ENCODE measurements at regions not wholly inside any gene's neighbourhood (a gene's known extent, or its start where the extent isn't known, plus 50 kb on each side); places are given as distances from the start of the nearest gene placed in this dataset.

DNA sequence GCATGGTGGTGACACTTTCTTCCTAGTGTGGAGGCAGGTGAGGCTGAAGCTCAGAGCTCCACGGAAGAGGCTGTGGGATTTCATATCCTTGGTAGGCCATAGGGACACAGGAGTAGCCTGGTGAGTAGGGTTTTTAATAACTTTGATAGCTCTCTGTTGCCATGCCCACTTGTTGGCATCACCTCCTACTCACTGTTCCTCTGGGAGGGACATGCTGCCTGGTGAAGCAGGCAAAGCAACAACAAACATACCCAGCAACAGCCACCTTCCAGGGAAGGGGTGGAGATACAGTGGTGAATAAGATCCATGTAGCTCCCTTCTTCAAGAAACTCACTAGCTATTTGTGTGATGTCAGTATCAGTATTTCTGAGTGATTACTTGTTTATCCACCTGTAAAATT, 285.4 kb downstream of the CLIC5 start:
- H3K4me3 ChIP-seq (ENCODE audit: low read length): no peak overlapping the region
- H3K4me1 ChIP-seq (ENCODE audit: control insufficient read depth, insufficient read depth, low read length): no peaks in the 10 kb centered on the region

DNA sequence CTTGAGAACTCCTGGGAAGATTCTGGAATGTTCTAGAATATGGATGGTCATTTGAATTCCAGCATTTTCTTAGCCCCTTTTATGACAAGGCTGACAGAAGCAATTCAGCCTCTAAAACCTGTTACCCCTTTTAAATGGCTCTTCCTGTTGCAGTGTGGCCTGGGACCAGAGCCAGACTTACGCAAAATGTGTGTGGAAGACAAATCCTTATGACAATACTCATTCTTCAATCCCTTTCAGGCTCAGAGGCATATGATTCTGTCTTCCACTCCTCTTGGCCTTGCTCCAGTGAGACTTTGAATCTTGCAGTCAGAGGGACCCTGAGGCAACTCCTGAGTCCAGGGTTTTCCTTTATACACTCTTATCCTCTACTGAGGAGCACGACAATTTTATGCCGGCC, 287.0 kb downstream of the CLIC5 start:
- Histone ChIP-seq H3K36me3 (ENCODE audit: control insufficient read depth, insufficient read depth, low read length) (no peaks in the 10 kb centered on the region), H3K27me3 (ENCODE audit: control insufficient read depth, insufficient read depth, low read length) (no peaks in the 10 kb centered on the region), H3K9ac (ENCODE audit: low read length) (no peak overlapping the region), H3K9me3 (ENCODE audit: control insufficient read depth, low read length) (no peaks in the 10 kb centered on the region), H3K4me1 (ENCODE audit: control insufficient read depth, insufficient read depth, low read length) (no peaks in the 10 kb centered on the region), H3K4me3 (ENCODE audit: low read length) (no peak overlapping the region)

More for the DNA sequence above, 285.4 kb downstream of the CLIC5 start:
- Histone ChIP-seq H3K36me3 (ENCODE audit: control insufficient read depth, insufficient read depth, low read length) (no peaks in the 10 kb centered on the region), H3K9me3 (ENCODE audit: control insufficient read depth, low read length) (no peaks in the 10 kb centered on the region), H3K27me3 (ENCODE audit: control insufficient read depth, insufficient read depth, low read length) (no peaks in the 10 kb centered on the region), H3K9ac (ENCODE audit: low read length) (no peak overlapping the region)

DNA sequence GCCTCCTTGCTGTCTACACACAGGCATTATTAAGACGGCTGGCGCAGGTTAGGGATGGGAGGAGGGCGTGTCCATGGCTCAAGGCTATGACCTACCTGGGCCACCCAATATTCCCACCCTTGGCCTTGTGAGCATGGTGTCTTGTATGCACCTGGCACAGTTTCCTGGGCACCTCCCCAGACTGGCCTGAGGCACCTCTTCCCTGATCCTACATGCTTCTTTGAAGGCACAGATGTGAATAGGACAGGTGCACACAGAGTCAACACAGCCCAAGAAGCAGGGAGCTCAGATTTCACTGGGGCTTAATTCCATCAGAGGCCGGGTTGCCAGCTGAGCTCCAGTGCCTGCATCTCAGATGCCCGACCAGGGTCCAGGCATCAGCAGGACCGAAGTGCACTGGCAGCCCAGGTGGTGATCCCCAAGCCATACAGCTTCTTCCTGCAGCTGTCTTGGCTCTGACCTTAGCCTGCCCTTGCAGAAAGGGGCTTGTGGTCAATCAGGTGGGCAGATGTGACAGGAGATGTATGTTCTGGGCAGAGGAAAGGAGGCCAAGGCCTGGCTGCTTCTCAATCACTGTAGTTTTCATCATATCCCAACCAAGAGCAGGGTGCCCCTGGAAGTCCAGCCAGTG, 287.7 kb downstream of the CLIC5 start:
- H3K27me3 ChIP-seq (ENCODE audit: control insufficient read depth, insufficient read depth, low read length): no peaks in the 10 kb centered on the region
- H3K9me3 ChIP-seq (ENCODE audit: control insufficient read depth, low read length): no peaks in the 10 kb centered on the region
- H3K36me3 ChIP-seq (ENCODE audit: control insufficient read depth, insufficient read depth, low read length): no peaks in the 10 kb centered on the region
- no peak overlapping the region for H3K9ac ChIP-seq (ENCODE audit: low read length)
- no peak overlapping the region for H3K4me3 ChIP-seq (ENCODE audit: low read length)
- no peaks in the 10 kb centered on the region for H3K4me1 ChIP-seq (ENCODE audit: control insufficient read depth, insufficient read depth, low read length)

DNA sequence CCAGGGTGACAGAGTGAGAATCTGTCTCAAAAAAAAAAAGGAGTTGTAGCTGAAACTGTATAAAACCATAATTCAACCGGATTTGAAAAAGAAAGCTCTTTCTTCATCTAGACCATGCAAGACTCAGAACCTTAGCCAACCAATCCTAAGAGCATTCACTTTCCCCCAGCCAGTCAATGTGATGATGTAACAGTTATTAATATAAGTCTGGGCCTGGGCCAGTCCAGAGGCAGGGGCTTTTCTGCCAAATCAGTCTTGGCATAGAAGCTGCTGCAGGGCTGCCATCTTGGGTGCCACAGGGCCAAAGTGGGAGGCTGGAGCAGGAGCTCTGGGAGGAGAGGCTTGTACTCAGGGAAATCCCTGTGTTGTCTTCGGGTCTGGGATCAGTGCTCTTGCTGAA, 288.4 kb downstream of the CLIC5 start:
- Histone ChIP-seq H3K4me1 (ENCODE audit: control insufficient read depth, insufficient read depth, low read length) (no peaks in the 10 kb centered on the region), H3K9ac (ENCODE audit: low read length) (no peak overlapping the region), H3K9me3 (ENCODE audit: control insufficient read depth, low read length) (no peaks in the 10 kb centered on the region), H3K27me3 (ENCODE audit: control insufficient read depth, insufficient read depth, low read length) (no peaks in the 10 kb centered on the region), H3K4me3 (ENCODE audit: low read length) (no peak overlapping the region), H3K36me3 (ENCODE audit: control insufficient read depth, insufficient read depth, low read length) (no peaks in the 10 kb centered on the region)

GRCh38 chr6:45726444-45726843, 289.2 kb downstream of the CLIC5 start:
- no peak overlapping the region for H3K9ac ChIP-seq (ENCODE audit: low read length)
- no peaks in the 10 kb centered on the region for H3K4me1 ChIP-seq (ENCODE audit: control insufficient read depth, insufficient read depth, low read length)
- no peak overlapping the region for H3K4me3 ChIP-seq (ENCODE audit: low read length)
- H3K27me3 ChIP-seq (ENCODE audit: control insufficient read depth, insufficient read depth, low read length): no peaks in the 10 kb centered on the region
- H3K36me3 ChIP-seq (ENCODE audit: control insufficient read depth, insufficient read depth, low read length): no peaks in the 10 kb centered on the region
- H3K9me3 ChIP-seq (ENCODE audit: control insufficient read depth, low read length): no peaks in the 10 kb centered on the region

DNA sequence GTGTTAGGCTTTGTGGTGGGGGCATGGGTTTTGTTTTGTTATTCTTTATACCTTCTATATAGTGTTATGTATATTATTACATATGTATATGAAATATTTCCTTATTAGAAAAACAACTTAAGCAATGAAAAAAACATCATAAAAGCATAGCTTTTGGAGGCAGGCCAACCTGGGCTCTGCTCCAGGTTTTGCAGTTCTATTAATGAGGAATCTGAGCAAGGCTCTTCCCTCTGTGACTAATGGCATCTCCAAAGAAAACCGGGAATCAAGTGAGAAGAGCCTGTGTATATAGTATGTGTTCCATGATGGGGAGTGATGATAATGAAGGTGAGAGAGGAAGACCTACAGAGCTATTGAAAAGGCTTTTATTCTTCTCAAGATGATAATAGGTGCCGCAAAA, 291.1 kb downstream of the CLIC5 start:
- H3K4me1 ChIP-seq (ENCODE audit: control insufficient read depth, insufficient read depth, low read length): no peaks in the 10 kb centered on the region
- H3K9me3 ChIP-seq (ENCODE audit: control insufficient read depth, low read length): no peaks in the 10 kb centered on the region
- no peaks in the 10 kb centered on the region for H3K36me3 ChIP-seq (ENCODE audit: control insufficient read depth, insufficient read depth, low read length)
- H3K9ac ChIP-seq (ENCODE audit: low read length): no peak overlapping the region
- no peak overlapping the region for H3K4me3 ChIP-seq (ENCODE audit: low read length)
- H3K27me3 ChIP-seq (ENCODE audit: control insufficient read depth, insufficient read depth, low read length): no peaks in the 10 kb centered on the region

- no peaks in the 10 kb centered on the region for H3K27me3 ChIP-seq (ENCODE audit: control insufficient read depth, insufficient read depth, low read length)
- H3K4me3 ChIP-seq (ENCODE audit: low read length): no peak overlapping the region
- no peaks in the 10 kb centered on the region for H3K4me1 ChIP-seq (ENCODE audit: control insufficient read depth, insufficient read depth, low read length)
- no peak overlapping the region for H3K9ac ChIP-seq (ENCODE audit: low read length)
- H3K36me3 ChIP-seq (ENCODE audit: control insufficient read depth, insufficient read depth, low read length): no peaks in the 10 kb centered on the region
- no peaks in the 10 kb centered on the region for H3K9me3 ChIP-seq (ENCODE audit: control insufficient read depth, low read length)
Measured at GRCh38 chr6:45724027-45724426, 291.6 kb downstream of the CLIC5 start.

DNA sequence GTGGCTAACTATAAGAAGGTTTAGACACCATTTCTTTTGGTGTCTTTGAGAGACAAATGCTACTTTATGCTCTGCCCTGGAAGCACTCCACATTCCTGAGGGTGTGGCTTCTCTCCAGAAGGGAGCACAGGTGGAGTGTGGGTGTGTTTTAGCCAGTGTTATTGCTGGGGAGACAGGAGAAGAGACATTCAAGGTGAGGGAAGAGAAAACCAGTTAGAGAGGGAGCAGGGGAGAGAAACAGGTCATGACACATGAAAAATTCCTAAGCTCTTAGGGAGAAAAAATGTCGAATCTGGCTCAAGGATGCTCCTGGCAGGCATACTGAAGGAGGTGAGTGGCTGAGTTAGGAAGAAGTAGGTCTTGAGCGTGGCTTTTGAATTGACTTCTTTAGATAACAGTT, 292.8 kb downstream of the CLIC5 start:
- H3K27me3 ChIP-seq (ENCODE audit: control insufficient read depth, insufficient read depth, low read length): no peaks in the 10 kb centered on the region
- no peak overlapping the region for H3K9ac ChIP-seq (ENCODE audit: low read length)
- H3K9me3 ChIP-seq (ENCODE audit: control insufficient read depth, low read length): no peaks in the 10 kb centered on the region
- H3K4me3 ChIP-seq (ENCODE audit: low read length): no peak overlapping the region
- H3K4me1 ChIP-seq (ENCODE audit: control insufficient read depth, insufficient read depth, low read length): no peaks in the 10 kb centered on the region
- no peaks in the 10 kb centered on the region for H3K36me3 ChIP-seq (ENCODE audit: control insufficient read depth, insufficient read depth, low read length)

GRCh38 chr6:45721665-45722064, 294.0 kb downstream of the CLIC5 start:
- no peak overlapping the region for H3K9ac ChIP-seq (ENCODE audit: low read length)
- H3K4me3 ChIP-seq (ENCODE audit: low read length): no peak overlapping the region
- H3K9me3 ChIP-seq (ENCODE audit: control insufficient read depth, low read length): no peaks in the 10 kb centered on the region
- no peaks in the 10 kb centered on the region for H3K36me3 ChIP-seq (ENCODE audit: control insufficient read depth, insufficient read depth, low read length)
- no peaks in the 10 kb centered on the region for H3K4me1 ChIP-seq (ENCODE audit: control insufficient read depth, insufficient read depth, low read length)
- H3K27me3 ChIP-seq (ENCODE audit: control insufficient read depth, insufficient read depth, low read length): no peaks in the 10 kb centered on the region

DNA sequence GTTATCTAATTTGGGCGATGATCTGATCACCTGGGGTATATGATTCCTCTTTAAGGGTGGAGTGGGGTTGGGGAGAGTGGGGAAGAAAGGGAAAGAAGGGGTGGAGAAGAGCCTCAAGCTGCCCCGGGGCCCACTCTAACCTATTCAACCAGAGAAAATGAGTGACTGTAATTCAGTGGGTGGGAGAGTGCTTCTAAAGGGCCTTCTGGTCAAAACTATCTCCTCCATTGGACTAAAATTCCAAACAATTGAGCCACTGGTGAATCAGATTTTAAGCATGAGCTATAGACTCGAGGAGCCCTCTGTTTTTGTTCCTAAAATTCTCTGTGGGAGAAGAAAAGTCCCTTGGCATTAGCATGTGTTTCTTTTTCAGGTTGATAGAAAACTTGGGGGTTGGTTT, 296.8 kb downstream of the CLIC5 start:
- H3K36me3 ChIP-seq (ENCODE audit: control insufficient read depth, insufficient read depth, low read length): no peaks in the 10 kb centered on the region
- no peak overlapping the region for H3K9ac ChIP-seq (ENCODE audit: low read length)
- no peak overlapping the region for H3K4me3 ChIP-seq (ENCODE audit: low read length)

DNA sequence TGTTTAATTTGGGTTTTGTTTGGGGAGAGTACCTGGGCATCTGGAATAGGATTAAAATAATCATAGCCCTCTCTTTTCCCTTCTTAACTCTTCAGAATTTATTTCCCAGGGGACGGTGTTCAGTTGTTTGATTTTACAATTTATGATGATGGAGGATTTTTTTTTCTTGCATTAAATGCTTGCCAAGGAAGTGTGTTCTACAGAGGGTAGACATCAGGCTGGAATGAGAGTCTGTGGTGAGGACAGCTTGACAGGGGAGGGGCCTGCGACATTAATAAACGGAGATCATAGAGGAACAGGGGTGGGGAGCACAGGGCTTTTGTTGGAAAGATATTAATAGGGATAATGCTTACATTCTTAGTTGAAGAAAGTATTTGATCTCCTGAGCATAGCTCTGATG, 297.5 kb downstream of the CLIC5 start:
- H3K27me3 ChIP-seq (ENCODE audit: control insufficient read depth, insufficient read depth, low read length): no peaks in the 10 kb centered on the region
- no peak overlapping the region for H3K9ac ChIP-seq (ENCODE audit: low read length)
- no peaks in the 10 kb centered on the region for H3K4me1 ChIP-seq (ENCODE audit: control insufficient read depth, insufficient read depth, low read length)
- no peaks in the 10 kb centered on the region for H3K36me3 ChIP-seq (ENCODE audit: control insufficient read depth, insufficient read depth, low read length)
- no peaks in the 10 kb centered on the region for H3K9me3 ChIP-seq (ENCODE audit: control insufficient read depth, low read length)
- no peak overlapping the region for H3K4me3 ChIP-seq (ENCODE audit: low read length)

More for the DNA sequence above, 296.8 kb downstream of the CLIC5 start:
- Histone ChIP-seq H3K9me3 (ENCODE audit: control insufficient read depth, low read length) (no peaks in the 10 kb centered on the region), H3K27me3 (ENCODE audit: control insufficient read depth, insufficient read depth, low read length) (no peaks in the 10 kb centered on the region), H3K4me1 (ENCODE audit: control insufficient read depth, insufficient read depth, low read length) (no peaks in the 10 kb centered on the region)

GRCh38 chr6:45717715-45718114, 297.9 kb downstream of the CLIC5 start:
- no peaks in the 10 kb centered on the region for H3K9me3 ChIP-seq (ENCODE audit: control insufficient read depth, low read length)
- H3K27me3 ChIP-seq (ENCODE audit: control insufficient read depth, insufficient read depth, low read length): no peaks in the 10 kb centered on the region
- H3K4me3 ChIP-seq (ENCODE audit: low read length): no peak overlapping the region
- no peak overlapping the region for H3K9ac ChIP-seq (ENCODE audit: low read length)
- no peaks in the 10 kb centered on the region for H3K4me1 ChIP-seq (ENCODE audit: control insufficient read depth, insufficient read depth, low read length)
- H3K36me3 ChIP-seq (ENCODE audit: control insufficient read depth, insufficient read depth, low read length): no peaks in the 10 kb centered on the region

GRCh38 chr6:45717027-45717426, 298.6 kb downstream of the CLIC5 start:
- Histone ChIP-seq H3K4me1 (ENCODE audit: control insufficient read depth, insufficient read depth, low read length) (no peaks in the 10 kb centered on the region), H3K27me3 (ENCODE audit: control insufficient read depth, insufficient read depth, low read length) (no peaks in the 10 kb centered on the region), H3K36me3 (ENCODE audit: control insufficient read depth, insufficient read depth, low read length) (no peaks in the 10 kb centered on the region), H3K9me3 (ENCODE audit: control insufficient read depth, low read length) (no peaks in the 10 kb centered on the region), H3K9ac (ENCODE audit: low read length) (no peak overlapping the region), H3K4me3 (ENCODE audit: low read length) (no peak overlapping the region)
